WTC11 (cell line): ENCODE measurements at regions not wholly inside any gene's neighbourhood (a gene's known extent, or its start where the extent isn't known, plus 50 kb on each side); places are given as distances from the start of the nearest gene placed in this dataset.

ENCODE experiments used
- ATAC-seq: fragments of 200-7000 bp; cut with Tn5 transposase; 2 replicates; pipeline ENCODE4 v1.10.0; 2021; ENCODE audit warnings: mild to moderate bottlenecking, moderate library complexity
- CTCF ChIA-PET: fragments of 300-600 bp; sonication (Branson Sonifier 250); formaldehyde crosslinking; loops from one replicate; lab custom pipeline; 2021; ENCODE audit warnings: antibody characterized with exemption; lab: Charles Lee
- POLR2A ChIA-PET: fragments of 350-600 bp; sonication (Branson Sonifier 250); formaldehyde crosslinking; loops from one replicate; lab custom pipeline; 2021; ENCODE audit warnings: antibody characterized with exemption; lab: Charles Lee
- DNase-seq: peaks from one replicate; pipeline ENCODE4 v3.0.0; 2021; ENCODE audit warnings: low spot score
- H3K27ac Mint-ChIP-seq: 2 replicates; pipeline ENCODE4 v1.8.0; 2021; ENCODE audit warnings: mixed read lengths
- H3K27me3 Mint-ChIP-seq: 2 replicates; pipeline ENCODE4 v1.8.0; 2021; ENCODE audit warnings: low read depth, mild to moderate bottlenecking, moderate library complexity, mixed read lengths
- H3K36me3 Mint-ChIP-seq: 2 replicates; pipeline ENCODE4 v1.8.0; 2021; ENCODE audit warnings: mixed read lengths
- H3K4me1 Mint-ChIP-seq: 2 replicates; pipeline ENCODE4 v1.8.0; 2022; ENCODE audit warnings: mixed read lengths
- H3K4me3 Mint-ChIP-seq: 2 replicates; pipeline ENCODE4 v1.8.0; 2021; ENCODE audit warnings: mild to moderate bottlenecking, moderate library complexity, mixed read lengths
- H3K9me3 Mint-ChIP-seq: 2 replicates; pipeline ENCODE4 v1.8.0; 2021; ENCODE audit warnings: mixed read lengths
- AFF4 ChIP-seq: sonication (generic); formaldehyde crosslinking; IDR thresholded peaks from 2 replicates; pipeline ENCODE4 v1.8.1; 2023; ENCODE audit warnings: mild to moderate bottlenecking, missing genetic modification reagents, borderline replicate concordance
- ATF6 ChIP-seq: sonication (generic); formaldehyde crosslinking; IDR thresholded peaks from 2 replicates; pipeline ENCODE4 v1.8.1; 2023; ENCODE audit warnings: mild to moderate bottlenecking, missing genetic modification reagents
- E2F4 ChIP-seq: sonication (generic); formaldehyde crosslinking; IDR thresholded peaks from 2 replicates; pipeline ENCODE4 v1.8.1; 2022; ENCODE audit warnings: low read depth, mild to moderate bottlenecking, moderate library complexity, missing genetic modification reagents, borderline replicate concordance
- EMX1 ChIP-seq: fragments of 250-450 bp; sonication (Bioruptor Pico); IDR thresholded peaks from 2 replicates; pipeline ENCODE4 v1.8.0; 2021; ENCODE audit warnings: mild to moderate bottlenecking
- ESRRA ChIP-seq: sonication (generic); formaldehyde crosslinking; IDR thresholded peaks from 2 replicates; pipeline ENCODE4 v1.8.1; 2022; ENCODE audit warnings: mild to moderate bottlenecking, missing genetic modification reagents, borderline replicate concordance
- HMGA2 ChIP-seq: fragments of 250-450 bp; sonication (Bioruptor Pico); IDR thresholded peaks from 2 replicates; pipeline ENCODE4 v1.4.0; 2021; ENCODE audit warnings: mild to moderate bottlenecking, moderate library complexity
- HMGXB4 ChIP-seq: sonication (generic); formaldehyde crosslinking; IDR thresholded peaks from 2 replicates; pipeline ENCODE4 v1.8.1; 2023; ENCODE audit warnings: mild to moderate bottlenecking, moderate library complexity, missing genetic modification reagents
- JUN ChIP-seq: sonication (generic); formaldehyde crosslinking; IDR thresholded peaks from 2 replicates; pipeline ENCODE4 v1.8.0; 2023; ENCODE audit warnings: mild to moderate bottlenecking, missing genetic modification reagents
- MLX ChIP-seq: sonication (generic); formaldehyde crosslinking; IDR thresholded peaks from 2 replicates; pipeline ENCODE4 v1.8.1; 2023; ENCODE audit warnings: mild to moderate bottlenecking, missing genetic modification reagents, moderate library complexity
- MXD4 ChIP-seq: fragments of 250-450 bp; sonication (Bioruptor Pico); IDR thresholded peaks from 2 replicates; pipeline ENCODE4 v1.8.0; 2021; ENCODE audit warnings: mild to moderate bottlenecking, moderate library complexity, borderline replicate concordance
- NFATC4 ChIP-seq: fragments of 250-450 bp; sonication (Bioruptor Pico); IDR thresholded peaks from 2 replicates; pipeline ENCODE4 v1.9.0; 2021; ENCODE audit warnings: mild to moderate bottlenecking
- NR2C2 ChIP-seq: sonication (generic); formaldehyde crosslinking; IDR thresholded peaks from 2 replicates; pipeline ENCODE4 v1.8.0; 2022; ENCODE audit warnings: mild to moderate bottlenecking, missing genetic modification reagents
- RELA ChIP-seq: sonication (generic); formaldehyde crosslinking; IDR thresholded peaks from 2 replicates; pipeline ENCODE4 v1.8.1; 2022; ENCODE audit warnings: missing genetic modification reagents, mild to moderate bottlenecking, borderline replicate concordance
- TCF7 ChIP-seq: sonication (generic); formaldehyde crosslinking; IDR thresholded peaks from 2 replicates; pipeline ENCODE4 v1.8.0; 2022; ENCODE audit warnings: mild to moderate bottlenecking, low read depth, missing genetic modification reagents, moderate library complexity
- TP53 ChIP-seq: sonication (generic); formaldehyde crosslinking; IDR thresholded peaks from 2 replicates; pipeline ENCODE4 v1.8.1; 2023; ENCODE audit warnings: mild to moderate bottlenecking, missing genetic modification reagents
- ZNF232 ChIP-seq: sonication (generic); formaldehyde crosslinking; IDR thresholded peaks from 2 replicates; pipeline ENCODE4 v1.8.0; 2022; ENCODE audit warnings: mild to moderate bottlenecking, missing genetic modification reagents
- ZNF317 ChIP-seq: sonication (generic); formaldehyde crosslinking; IDR thresholded peaks from 2 replicates; pipeline ENCODE4 v1.8.1; 2023; ENCODE audit warnings: low read depth, mild to moderate bottlenecking, moderate library complexity, missing genetic modification reagents, borderline replicate concordance
- ZNF425 ChIP-seq: fragments of 250-450 bp; sonication (Bioruptor Pico); conservative IDR thresholded peaks from 2 replicates; pipeline ENCODE4 v1.9.0; 2021; ENCODE audit warnings: mild to moderate bottlenecking

GRCh38 chr14:49449749-49450148 is 136.4 kb downstream of the RPS29 start:
- H3K4me1 Mint-ChIP-seq = peaks cover 35% of the 10 kb centered on the region
- peaks cover 5% of the 10 kb centered on the region for H3K36me3 Mint-ChIP-seq
- ChIA-PET CTCF (interaction anchor here (0.6 to 2.0 kb wide), 2 partner anchors 11 to 95 kb away, joined by 3 to 12 read pairs; no protein-coding TSS in a partner anchor), POLR2A (no interaction called here)
- H3K27me3 Mint-ChIP-seq = peaks cover 6% of the 10 kb centered on the region; the same call in 1 of the 2 replicates
- no peak for DNase-seq
- H3K9me3 Mint-ChIP-seq = peaks cover 20% of the 10 kb centered on the region
- H3K4me3 Mint-ChIP-seq = no peak overlapping the region
- ATAC-seq = no peak
- TF ChIP-seq ZNF317 (CRISPR knock-in tag) = no peak
- no peak for TF ChIP-seq ESRRA (CRISPR knock-in tag)
- TF ChIP-seq ATF6 = no peak
- no peak for TF ChIP-seq RELA (CRISPR knock-in tag)
- TF ChIP-seq TP53 (CRISPR knock-in tag) = no peak
- no peak for TF ChIP-seq TCF7 (CRISPR knock-in tag)
- no peak for TF ChIP-seq MXD4 (CRISPR knock-in tag)
- TF ChIP-seq MLX (CRISPR knock-in tag) = no peak
- TF ChIP-seq EMX1 (CRISPR knock-in tag) = no peak
- TF ChIP-seq NFATC4 (CRISPR knock-in tag) = no peak
- no peak for TF ChIP-seq HMGXB4
- TF ChIP-seq ZNF425 (CRISPR knock-in tag) = no peak
- TF ChIP-seq HMGA2 (CRISPR knock-in tag) = no peak
- H3K27ac Mint-ChIP-seq = no peak overlapping the region

- H3K27me3 Mint-ChIP-seq = peaks cover 6% of the 10 kb centered on the region; the same call in 1 of the 2 replicates
- CTCF ChIA-PET = interaction anchor here (0.7 to 2.0 kb wide), 3 partner anchors 14 to 103 kb away, joined by 3 to 22 read pairs (median 6); no protein-coding TSS in a partner anchor
- no peak overlapping the region for H3K27ac Mint-ChIP-seq
- peaks cover 5% of the 10 kb centered on the region for H3K36me3 Mint-ChIP-seq
- DNase-seq = no peak
- ATAC-seq = no peak
- TF ChIP-seq NFATC4 (CRISPR knock-in tag) = no peak
- no peak for TF ChIP-seq JUN (CRISPR knock-in tag)
- no peak for TF ChIP-seq AFF4
- TF ChIP-seq ZNF232 (CRISPR knock-in tag) = no peak
- no peak for TF ChIP-seq NR2C2 (CRISPR knock-in tag)
- no peak for TF ChIP-seq E2F4 (CRISPR knock-in tag)
- H3K4me3 Mint-ChIP-seq = no peak overlapping the region
- POLR2A ChIA-PET = no interaction called here
- peaks cover 32% of the 10 kb centered on the region for H3K4me1 Mint-ChIP-seq
- H3K9me3 Mint-ChIP-seq = peaks cover 17% of the 10 kb centered on the region
These were observed 138.6 kb downstream of the RPS29 start for GRCh38 chr14:49447540-49448107.
